ENCODE measurements at regions not wholly inside any gene's neighbourhood (a gene's known extent, or its start where the extent isn't known, plus 50 kb on each side); places are given as distances from the start of the nearest gene placed in this dataset.

DNA sequence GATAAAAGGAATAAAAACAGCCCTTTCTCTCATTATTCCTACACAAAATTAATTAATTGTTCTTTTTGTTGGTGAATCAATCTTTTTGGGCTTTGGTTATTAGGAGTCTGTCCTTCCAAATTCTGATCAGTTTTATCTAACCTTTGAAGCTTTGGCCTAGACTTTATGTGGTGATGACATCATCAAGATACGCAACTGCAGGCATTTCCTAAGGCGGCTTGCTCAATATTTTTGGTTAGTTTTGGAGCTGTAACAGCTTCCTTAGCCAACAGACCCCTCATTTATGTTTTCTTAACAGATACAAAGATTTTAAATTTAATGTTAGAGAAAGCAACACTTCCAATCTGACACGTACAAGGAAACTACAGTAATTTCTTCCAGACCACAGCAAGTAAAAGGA, 87.8 kb upstream of the PDE3A start:
- TF ChIP-seq POLR2AphosphoS5 (IDR thresholded peaks at IDR 0.05; ENCODE audit: low read depth, low read length) (no peak), SIN3A (IDR thresholded peaks at IDR 0.05; ENCODE audit: borderline replicate concordance, insufficient read depth, low read depth, low read length) (no peak), TCF7L2 (IDR thresholded peaks at IDR 0.05; ENCODE audit: low read depth, low read length) (no peak), CTCF (IDR thresholded peaks at IDR 0.05) (no peak)
- TF ChIP-seq, protein P1, sequence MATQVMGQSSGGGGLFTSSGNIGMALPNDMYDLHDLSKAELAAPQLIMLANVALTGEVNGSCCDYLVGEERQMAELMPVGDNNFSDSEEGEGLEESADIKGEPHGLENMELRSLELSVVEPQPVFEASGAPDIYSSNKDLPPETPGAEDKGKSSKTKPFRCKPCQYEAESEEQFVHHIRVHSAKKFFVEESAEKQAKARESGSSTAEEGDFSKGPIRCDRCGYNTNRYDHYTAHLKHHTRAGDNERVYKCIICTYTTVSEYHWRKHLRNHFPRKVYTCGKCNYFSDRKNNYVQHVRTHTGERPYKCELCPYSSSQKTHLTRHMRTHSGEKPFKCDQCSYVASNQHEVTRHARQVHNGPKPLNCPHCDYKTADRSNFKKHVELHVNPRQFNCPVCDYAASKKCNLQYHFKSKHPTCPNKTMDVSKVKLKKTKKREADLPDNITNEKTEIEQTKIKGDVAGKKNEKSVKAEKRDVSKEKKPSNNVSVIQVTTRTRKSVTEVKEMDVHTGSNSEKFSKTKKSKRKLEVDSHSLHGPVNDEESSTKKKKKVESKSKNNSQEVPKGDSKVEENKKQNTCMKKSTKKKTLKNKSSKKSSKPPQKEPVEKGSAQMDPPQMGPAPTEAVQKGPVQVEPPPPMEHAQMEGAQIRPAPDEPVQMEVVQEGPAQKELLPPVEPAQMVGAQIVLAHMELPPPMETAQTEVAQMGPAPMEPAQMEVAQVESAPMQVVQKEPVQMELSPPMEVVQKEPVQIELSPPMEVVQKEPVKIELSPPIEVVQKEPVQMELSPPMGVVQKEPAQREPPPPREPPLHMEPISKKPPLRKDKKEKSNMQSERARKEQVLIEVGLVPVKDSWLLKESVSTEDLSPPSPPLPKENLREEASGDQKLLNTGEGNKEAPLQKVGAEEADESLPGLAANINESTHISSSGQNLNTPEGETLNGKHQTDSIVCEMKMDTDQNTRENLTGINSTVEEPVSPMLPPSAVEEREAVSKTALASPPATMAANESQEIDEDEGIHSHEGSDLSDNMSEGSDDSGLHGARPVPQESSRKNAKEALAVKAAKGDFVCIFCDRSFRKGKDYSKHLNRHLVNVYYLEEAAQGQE (IDR thresholded peaks at IDR 0.05; ENCODE audit: insufficient read depth in 1 of 2, low read depth in 2 of 2, low read length in 1 of 2), result no peak
- Histone ChIP-seq H3K4me1 (ENCODE audit: control insufficient read depth, insufficient read depth, low read length) (no peaks in the 10 kb centered on the region), H3K9me3 (ENCODE audit: control insufficient read depth, insufficient read depth, low read depth, low read length) (no peaks in the 10 kb centered on the region), H3K4me3 (ENCODE audit: low read depth in 2 of 2, low read length in 2 of 2) (no peak overlapping the region), H3K27ac (ENCODE audit: low read length) (no peak overlapping the region), H3K36me3 (ENCODE audit: control insufficient read depth, insufficient read depth, low read length) (no peaks in the 10 kb centered on the region), H3K27me3 (ENCODE audit: control insufficient read depth, insufficient read depth, low read length) (no peaks in the 10 kb centered on the region)
- no peak for ATAC-seq
- intact Hi-C loops (cut with micrococcal nuclease; ENCODE audit: unreplicated experiment) (no loop called here), in situ Hi-C loops (cut with HindIII; ENCODE audit: low pct_unique_long_range_greater_than_20kb, low sequenced_read_pairs) (no loop called here)
- no TSS peak for BruUV-seq (replicated peaks)
- ChIA-PET CTCF (no interaction called here), POLR2A (no interaction called here)
- no peak for DNase-seq (ENCODE audit: low read depth, low spot score)

GRCh38 chr12:20282401-20282800, 85.9 kb upstream of the PDE3A start:
- no peaks in the 10 kb centered on the region for H3K36me3 ChIP-seq (ENCODE audit: control insufficient read depth, insufficient read depth, low read length)
- in situ Hi-C loops (cut with HindIII; ENCODE audit: low pct_unique_long_range_greater_than_20kb, low sequenced_read_pairs), result no loop called here
- TF ChIP-seq CTCF (IDR thresholded peaks at IDR 0.05) (no peak), POLR2AphosphoS5 (IDR thresholded peaks at IDR 0.05; ENCODE audit: low read depth, low read length) (no peak), TCF7L2 (IDR thresholded peaks at IDR 0.05; ENCODE audit: low read depth, low read length) (no peak), SIN3A (IDR thresholded peaks at IDR 0.05; ENCODE audit: borderline replicate concordance, insufficient read depth, low read depth, low read length) (no peak)
- TF ChIP-seq, protein P1 (IDR thresholded peaks at IDR 0.05; ENCODE audit: insufficient read depth in 1 of 2, low read depth in 2 of 2, low read length in 1 of 2), result no peak
- no peak overlapping the region for H3K4me3 ChIP-seq (ENCODE audit: low read depth in 2 of 2, low read length in 2 of 2)
- no peak for DNase-seq (ENCODE audit: low read depth, low spot score)
- no peak for ATAC-seq
- H3K4me1 ChIP-seq (ENCODE audit: control insufficient read depth, insufficient read depth, low read length), result no peaks in the 10 kb centered on the region
- ChIA-PET CTCF (no interaction called here), POLR2A (no interaction called here)
- no TSS peak for BruUV-seq (replicated peaks)
- H3K27ac ChIP-seq (ENCODE audit: low read length), result no peak overlapping the region
- intact Hi-C loops (cut with micrococcal nuclease; ENCODE audit: unreplicated experiment), result no loop called here
- no peaks in the 10 kb centered on the region for H3K27me3 ChIP-seq (ENCODE audit: control insufficient read depth, insufficient read depth, low read length)
- no peaks in the 10 kb centered on the region for H3K9me3 ChIP-seq (ENCODE audit: control insufficient read depth, insufficient read depth, low read depth, low read length)
